ENCODE measurements at regions not wholly inside any gene's neighbourhood (a gene's known extent, or its start where the extent isn't known, plus 50 kb on each side); places are given as distances from the start of the nearest gene placed in this dataset.

GRCh38 chr12:131213896-131214442, 260.3 kb downstream of the ADGRD1 start:
- no peak for TF ChIP-seq CTCF (IDR thresholded peaks at IDR 0.05)
- TF ChIP-seq POLR2A (IDR thresholded peaks at IDR 0.05): no peak

Data from uterus (tissue), 2 donors.